ENCODE measurements at regions not wholly inside any gene's neighbourhood (a gene's known extent, or its start where the extent isn't known, plus 50 kb on each side); places are given as distances from the start of the nearest gene placed in this dataset.

DNA sequence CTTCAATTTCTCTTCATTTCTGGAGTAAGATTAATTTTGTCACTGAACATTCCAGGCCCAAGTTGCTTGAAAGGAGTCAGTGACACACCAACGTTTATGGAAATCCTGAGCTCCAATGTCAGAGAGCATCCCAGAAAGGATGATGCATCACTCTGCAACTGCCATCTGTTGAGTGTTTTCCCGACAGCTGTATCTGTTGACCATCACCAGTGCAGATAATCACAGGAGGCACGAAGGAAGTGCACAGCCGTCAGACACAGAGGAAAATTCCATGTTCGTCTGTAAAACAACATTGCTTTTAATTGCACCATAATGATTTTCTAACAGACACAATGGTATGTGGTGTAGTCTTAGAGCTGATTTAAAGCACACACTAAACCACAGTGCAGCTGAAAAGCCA lies 376.7 kb upstream of the ADGRL2 start:
- TF ChIP-seq, protein P1, sequence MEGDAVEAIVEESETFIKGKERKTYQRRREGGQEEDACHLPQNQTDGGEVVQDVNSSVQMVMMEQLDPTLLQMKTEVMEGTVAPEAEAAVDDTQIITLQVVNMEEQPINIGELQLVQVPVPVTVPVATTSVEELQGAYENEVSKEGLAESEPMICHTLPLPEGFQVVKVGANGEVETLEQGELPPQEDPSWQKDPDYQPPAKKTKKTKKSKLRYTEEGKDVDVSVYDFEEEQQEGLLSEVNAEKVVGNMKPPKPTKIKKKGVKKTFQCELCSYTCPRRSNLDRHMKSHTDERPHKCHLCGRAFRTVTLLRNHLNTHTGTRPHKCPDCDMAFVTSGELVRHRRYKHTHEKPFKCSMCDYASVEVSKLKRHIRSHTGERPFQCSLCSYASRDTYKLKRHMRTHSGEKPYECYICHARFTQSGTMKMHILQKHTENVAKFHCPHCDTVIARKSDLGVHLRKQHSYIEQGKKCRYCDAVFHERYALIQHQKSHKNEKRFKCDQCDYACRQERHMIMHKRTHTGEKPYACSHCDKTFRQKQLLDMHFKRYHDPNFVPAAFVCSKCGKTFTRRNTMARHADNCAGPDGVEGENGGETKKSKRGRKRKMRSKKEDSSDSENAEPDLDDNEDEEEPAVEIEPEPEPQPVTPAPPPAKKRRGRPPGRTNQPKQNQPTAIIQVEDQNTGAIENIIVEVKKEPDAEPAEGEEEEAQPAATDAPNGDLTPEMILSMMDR (IDR thresholded peaks at IDR 0.05; ENCODE audit: extremely low read depth, insufficient read depth, missing control alignments), result no peak
- DNase-seq (ENCODE audit: low spot score), result no peak
- in situ Hi-C loops (cut with MboI; ENCODE audit: low pct_unique_long_range_greater_than_20kb, low sequenced_read_pairs, unreplicated experiment), result no loop called here

- no peak for DNase-seq (ENCODE audit: low spot score)
- TF ChIP-seq, protein P1 (IDR thresholded peaks at IDR 0.05; ENCODE audit: extremely low read depth, insufficient read depth, missing control alignments), result no peak
- in situ Hi-C loops (cut with MboI; ENCODE audit: low pct_unique_long_range_greater_than_20kb, low sequenced_read_pairs, unreplicated experiment), result no loop called here
Measured at GRCh38 chr1:81420760-81421159, 380.0 kb upstream of the ADGRL2 start.

DNA sequence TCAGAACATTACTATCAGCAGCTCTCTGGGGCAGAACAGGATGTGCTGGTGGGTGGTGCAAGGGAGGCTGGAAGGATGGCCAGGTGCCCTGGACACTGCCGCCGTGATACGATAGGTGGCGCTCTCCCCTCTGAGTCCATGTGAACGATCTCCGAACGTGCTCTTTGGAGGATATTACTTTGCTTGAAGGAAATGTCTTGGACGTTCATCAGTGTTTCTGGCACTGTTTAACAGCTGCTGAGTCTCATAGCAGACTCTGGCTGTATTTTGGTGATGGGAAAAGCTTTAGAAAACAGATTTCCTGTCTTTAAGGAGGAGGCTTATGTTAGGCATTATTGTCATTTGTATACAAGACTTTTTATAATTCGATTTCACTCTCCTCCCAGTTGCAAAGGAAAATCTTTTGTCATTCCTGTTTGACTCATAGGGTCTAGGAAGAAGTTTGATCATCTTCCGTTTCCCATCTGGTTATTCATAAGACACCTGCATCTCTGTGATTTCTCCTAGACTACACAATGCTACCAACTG lies 386.2 kb upstream of the ADGRL2 start:
- TF ChIP-seq, protein P1 (IDR thresholded peaks at IDR 0.05; ENCODE audit: extremely low read depth, insufficient read depth, missing control alignments), result peak; percentile 91
- in situ Hi-C loops (cut with MboI; ENCODE audit: low pct_unique_long_range_greater_than_20kb, low sequenced_read_pairs, unreplicated experiment), result no loop called here
- peak; percentile 64 for DNase-seq (ENCODE audit: low spot score)

GRCh38 chr1:81412954-81413353 lies 387.8 kb upstream of the ADGRL2 start:
- no peak for DNase-seq (ENCODE audit: low spot score)
- in situ Hi-C loops (cut with MboI; ENCODE audit: low pct_unique_long_range_greater_than_20kb, low sequenced_read_pairs, unreplicated experiment), result no loop called here
- TF ChIP-seq, protein P1 (IDR thresholded peaks at IDR 0.05; ENCODE audit: extremely low read depth, insufficient read depth, missing control alignments), result no peak

DNA sequence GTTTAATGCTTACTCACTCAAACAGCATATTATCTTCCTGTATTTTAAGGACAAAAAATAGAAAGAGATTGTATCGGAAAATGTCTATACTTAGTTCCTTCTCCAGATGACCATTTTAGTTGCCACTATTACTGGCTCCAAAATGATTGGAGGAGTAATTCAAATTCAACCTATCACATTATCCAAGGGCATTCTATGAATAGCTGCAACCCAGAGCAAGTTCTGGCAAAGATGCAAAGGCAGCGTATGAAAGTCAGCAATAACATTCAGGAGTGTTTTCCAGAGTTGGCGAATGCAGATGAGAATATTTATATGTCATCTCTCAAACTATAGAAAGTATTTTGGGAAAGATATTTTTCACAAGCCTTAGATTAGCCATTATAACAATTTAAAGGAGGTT lies 389.8 kb upstream of the ADGRL2 start:
- TF ChIP-seq, protein P1 (IDR thresholded peaks at IDR 0.05; ENCODE audit: extremely low read depth, insufficient read depth, missing control alignments), result no peak
- in situ Hi-C loops (cut with MboI; ENCODE audit: low pct_unique_long_range_greater_than_20kb, low sequenced_read_pairs, unreplicated experiment), result no loop called here
- DNase-seq (ENCODE audit: low spot score), result no peak

DNA sequence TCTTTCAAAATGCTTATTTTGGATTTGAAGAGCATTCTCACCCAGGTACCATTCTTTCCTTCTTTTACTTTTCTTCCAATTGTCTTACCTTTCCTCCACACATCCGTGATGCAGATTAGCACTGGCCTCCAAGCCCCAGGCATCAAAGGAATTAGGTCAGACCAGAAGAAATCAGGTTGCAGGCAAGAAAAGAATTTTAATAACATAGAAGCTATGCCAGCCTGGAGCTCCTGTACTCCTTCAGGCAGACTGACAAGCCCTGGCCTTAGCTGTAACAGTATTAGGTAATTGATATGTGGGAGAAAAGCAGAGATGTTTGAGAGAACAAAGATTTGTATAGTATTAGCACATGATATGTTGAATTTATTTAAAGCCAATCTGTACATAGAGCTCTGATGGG lies 390.4 kb upstream of the ADGRL2 start:
- in situ Hi-C loops (cut with MboI; ENCODE audit: low pct_unique_long_range_greater_than_20kb, low sequenced_read_pairs, unreplicated experiment), result no loop called here
- TF ChIP-seq, protein P1 (IDR thresholded peaks at IDR 0.05; ENCODE audit: extremely low read depth, insufficient read depth, missing control alignments), result no peak
- DNase-seq (ENCODE audit: low spot score), result no peak

Data from GM13977 (cell line).